ENCODE measurements at regions not wholly inside any gene's neighbourhood (a gene's known extent, or its start where the extent isn't known, plus 50 kb on each side); places are given as distances from the start of the nearest gene placed in this dataset.

DNA sequence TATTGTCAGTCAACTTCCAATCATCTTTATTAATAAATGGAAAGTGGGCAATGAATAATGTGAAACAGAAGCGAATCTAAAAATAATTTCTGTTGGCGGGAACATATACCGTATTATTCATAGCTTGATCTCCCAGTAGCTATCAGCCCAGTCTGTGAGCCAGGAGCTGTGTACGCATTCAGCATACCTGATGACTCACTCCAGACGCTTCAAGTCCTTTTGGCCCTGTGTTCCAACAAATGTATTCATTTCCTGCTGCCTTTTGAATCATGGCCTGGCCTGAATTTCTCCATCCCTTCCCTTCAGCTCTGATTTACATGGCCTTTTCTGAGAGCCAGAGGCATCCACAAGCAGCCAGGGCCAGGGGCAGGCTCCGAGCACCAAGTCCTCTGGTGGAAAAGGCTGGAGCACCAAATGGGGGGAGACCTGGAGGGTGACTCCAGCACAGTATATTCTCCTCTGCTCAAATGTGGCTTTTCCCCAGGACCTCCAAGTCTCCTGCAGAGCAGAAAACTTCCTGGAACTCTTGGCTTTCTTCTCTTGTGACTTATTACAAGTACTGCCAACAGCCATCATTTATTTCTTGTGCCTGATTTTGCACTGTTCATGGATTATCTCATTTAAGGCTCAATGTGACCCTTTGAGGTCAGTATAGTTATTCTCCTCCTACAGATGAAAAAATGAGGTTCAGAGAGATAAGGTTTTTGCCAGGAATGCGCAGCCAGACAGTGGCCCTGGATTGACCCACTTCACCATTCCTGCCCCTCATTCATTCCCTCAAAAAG is 108.7 kb downstream of the EN1 start:
- no peak for DNase-seq (ENCODE audit: low read depth in 2 of 2)

DNA sequence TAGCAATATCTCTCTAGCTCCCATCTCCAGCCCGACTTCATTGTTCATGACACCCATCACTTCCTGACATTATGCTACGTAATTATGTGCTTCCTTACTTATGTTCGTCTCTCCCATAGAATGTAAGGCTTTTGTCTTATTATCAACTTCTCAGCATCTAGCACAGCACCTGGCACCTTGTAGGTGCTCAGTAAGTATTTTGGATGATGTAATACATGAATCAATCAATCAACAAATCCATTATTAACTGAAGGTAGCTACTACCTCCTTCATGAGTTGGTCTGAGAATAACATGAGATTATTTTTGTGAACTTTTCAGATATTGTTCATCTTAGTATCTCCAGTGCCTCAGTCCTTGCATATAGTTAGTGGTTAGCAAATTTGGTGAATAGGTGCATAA is 109.3 kb downstream of the EN1 start:
- DNase-seq (ENCODE audit: low read depth in 2 of 2) = no peak

DNA sequence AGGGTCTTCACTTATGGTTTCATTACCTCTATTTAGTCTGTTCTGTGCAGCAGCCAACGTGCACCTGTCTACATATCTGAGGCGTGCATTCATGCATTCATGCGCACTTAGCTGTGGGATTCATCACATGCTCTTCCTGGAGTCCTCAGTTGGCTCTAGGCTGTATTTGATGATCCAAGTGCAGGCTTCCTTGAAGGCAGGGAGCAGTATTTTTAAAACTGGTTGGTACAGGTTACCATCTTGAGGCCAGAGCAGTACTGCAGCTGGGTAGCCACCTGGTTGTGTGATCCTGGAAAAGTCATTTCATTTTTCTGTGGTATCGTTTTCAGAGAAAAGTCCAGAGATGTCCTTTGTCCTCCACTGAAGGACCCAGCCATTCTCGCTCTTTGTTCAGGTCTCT is 109.8 kb downstream of the EN1 start:
- DNase-seq (ENCODE audit: low read depth in 2 of 2) = no peak

DNA sequence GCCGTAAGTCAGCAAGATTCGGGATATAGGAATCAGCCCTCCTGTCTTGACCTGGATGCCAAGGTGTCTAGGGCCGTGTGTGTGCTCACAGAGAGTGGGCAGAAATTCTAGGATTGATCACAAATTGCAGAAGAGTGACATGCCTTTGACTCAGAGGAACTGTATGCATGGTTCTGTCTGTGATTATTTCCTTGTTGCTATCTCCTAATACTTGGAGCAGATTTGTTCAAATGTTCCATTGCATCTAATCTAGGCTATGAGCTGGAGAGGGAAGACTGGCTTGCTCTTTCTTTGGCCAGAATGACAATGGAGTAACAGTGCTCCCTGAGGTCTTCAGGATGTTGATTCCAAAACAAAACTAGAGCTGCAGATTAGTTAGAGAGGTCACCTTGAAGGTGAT is 115.0 kb downstream of the EN1 start:
- no peak for DNase-seq (ENCODE audit: low read depth in 2 of 2)

DNA sequence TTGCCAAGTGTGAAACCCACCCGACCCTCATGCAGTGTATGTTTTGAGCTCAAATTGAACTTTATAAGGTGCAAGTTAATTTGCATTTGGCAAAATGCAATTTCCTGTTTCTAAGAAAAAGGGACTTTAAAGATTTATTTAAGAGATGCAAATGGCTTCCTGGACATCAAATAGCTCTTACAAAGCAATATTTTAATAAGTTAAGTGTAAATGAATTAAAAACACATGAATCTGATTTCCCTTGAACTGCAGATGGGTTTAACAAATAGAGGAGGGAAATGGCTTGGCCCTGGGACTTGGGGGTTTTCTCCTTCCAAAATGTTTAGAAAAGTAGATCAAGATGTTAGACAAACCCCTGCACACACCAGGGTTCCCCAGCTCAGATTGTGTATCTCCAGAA is 116.0 kb downstream of the EN1 start:
- no peak for DNase-seq (ENCODE audit: low read depth in 2 of 2)

DNA sequence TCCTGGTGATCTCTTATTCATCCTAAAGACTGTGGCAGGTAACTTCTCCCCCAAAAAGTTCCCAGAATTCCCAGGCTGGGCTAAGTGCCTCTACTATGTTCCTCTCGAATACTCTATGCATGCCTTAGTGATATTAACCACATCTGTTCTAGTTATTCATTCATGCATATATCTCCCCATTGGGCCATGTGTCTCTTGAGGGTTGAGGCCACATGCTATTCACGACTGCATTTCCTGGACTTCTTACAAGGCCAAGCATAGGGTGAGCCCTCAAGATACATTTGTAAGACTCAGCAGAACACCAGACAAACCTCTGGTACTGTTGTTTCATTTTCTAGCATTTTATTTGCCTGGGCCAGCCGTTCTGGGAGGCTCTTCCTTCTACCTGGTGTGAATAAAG is 117.0 kb downstream of the EN1 start:
- no peak for DNase-seq (ENCODE audit: low read depth in 2 of 2)

DNA sequence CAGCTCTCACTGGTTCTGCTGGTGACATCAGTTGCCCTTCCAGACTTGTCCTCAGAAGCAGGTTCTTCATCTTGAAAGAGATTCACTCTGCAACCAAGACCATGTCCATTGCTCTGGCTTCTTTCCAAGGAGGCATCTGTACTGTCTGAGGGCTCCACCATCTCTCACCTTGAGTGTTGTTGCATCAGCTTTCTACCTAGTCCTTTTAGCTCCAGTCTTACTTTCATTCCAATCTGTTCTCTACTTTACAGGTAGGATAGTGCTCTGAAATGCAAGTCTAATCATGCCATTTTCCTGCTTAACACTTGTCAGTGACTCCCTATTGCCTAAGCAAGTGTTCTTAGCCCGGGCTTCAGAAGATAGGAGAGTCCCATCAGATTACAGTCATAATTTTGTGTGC is 117.7 kb downstream of the EN1 start:
- no peak for DNase-seq (ENCODE audit: low read depth in 2 of 2)

DNA sequence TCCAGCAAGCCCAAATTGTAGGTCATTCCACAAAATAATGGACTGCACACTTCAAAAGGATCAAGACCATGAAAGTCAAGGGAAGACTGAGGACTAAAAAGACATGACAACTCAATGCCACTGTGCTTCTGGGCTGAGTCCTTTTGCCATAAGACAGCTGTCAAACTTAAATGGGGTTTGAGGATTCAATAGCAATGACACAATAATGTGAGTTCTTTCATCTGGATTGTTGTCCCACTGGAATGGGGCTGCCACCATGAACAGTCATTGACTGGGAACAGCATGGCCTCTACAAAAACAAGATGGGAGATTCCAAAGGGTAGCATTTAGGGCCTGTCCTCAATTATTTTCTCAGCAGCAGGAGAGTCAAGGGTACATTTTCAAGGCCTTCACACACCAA is 118.5 kb downstream of the EN1 start:
- DNase-seq (ENCODE audit: low read depth in 2 of 2) = no peak

DNA sequence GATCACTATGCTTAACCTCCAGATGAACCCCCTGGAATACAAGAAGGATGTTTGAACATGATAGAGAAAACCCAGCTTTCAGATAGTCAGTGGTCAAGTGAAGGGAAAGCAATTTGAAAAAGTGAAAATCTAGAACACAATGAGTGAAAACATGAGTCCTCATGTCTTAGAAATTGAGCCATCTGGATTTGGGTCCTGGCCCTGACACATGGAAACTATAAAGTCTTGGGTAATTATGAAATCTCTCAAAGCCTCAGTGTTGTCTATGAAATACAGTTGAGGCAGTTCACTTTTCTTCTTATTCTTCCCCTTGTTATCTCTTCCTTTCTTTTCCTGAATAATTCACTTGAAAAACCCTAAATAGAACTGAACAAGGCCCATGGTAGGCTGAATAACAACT is 120.6 kb downstream of the EN1 start:
- no peak for DNase-seq (ENCODE audit: low read depth in 2 of 2)

DNA sequence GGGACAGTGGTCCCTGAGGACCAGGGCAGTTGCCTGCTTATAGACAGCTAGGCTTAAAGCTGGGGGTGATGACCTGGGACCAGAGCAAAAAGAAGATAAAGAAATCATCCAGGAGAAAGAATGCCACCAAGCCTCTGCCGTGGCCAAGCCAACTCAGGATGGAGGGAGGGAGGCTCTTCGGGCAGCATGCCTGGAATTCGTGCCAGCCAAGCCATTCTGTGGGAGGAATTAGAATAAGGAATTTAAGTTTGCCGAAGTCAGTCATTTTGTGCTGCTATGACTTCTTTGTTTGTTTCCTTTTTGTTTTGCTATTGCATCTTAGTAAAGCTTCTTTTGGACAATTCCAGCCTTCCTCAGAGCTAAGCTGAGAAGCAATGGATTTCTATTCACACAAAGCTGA is 124.1 kb downstream of the EN1 start:
- no peak for DNase-seq (ENCODE audit: low read depth in 2 of 2)

DNA sequence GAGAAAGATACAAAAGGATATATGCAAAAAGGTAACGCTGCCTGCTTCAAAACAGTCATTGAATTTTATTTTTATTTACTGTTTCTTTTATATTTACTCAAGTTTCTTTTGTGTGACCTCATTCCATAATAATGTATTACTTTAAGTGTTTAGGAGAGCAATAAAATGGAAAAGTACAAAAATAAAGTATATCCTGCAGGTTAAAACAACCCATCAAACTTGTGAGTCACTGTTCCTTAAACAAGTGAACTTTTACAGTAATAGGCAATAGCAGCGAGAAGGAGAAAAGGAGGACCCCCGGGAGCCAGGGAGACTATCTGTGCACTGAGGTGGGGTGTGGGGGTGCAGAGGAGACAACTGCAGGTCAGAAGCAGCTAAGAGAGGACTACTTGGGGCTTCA is 124.5 kb downstream of the EN1 start:
- DNase-seq (ENCODE audit: low read depth in 2 of 2) = no peak

DNA sequence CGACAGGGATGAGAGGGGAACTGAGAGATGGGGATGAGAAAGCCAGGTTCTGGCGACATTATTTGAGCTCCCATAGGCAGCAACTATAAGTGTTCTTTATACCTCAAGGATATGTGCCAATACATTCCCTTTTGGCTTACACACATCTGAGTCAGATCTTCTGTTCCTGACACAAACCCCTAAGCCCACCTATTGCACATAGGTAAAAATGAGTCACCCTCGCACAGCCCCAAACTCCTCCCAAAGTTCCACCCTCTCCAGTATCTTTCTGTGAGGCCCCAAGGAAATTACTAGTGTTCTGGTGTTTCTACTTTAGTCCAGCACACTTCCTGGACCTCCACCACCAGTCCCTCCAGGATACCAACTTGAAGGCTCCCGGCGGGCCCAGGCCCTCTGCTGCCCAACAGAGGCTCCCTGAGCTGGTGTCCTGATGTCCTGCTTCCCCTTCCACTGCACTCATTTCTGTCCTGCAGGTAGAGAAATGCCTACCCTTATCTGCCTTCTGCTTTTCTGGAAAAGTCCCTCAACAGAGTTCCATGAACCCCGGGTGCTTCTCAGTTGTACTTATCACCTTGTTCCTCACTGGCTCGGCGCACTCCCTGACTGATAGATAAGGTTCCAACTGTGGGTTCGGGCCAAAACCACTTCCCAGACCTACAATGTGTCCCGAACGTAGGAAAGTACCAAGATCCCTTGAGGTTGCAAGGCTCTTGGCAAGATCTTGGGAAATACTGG is 125.5 kb downstream of the EN1 start:
- no peak for DNase-seq (ENCODE audit: low read depth in 2 of 2)

DNA sequence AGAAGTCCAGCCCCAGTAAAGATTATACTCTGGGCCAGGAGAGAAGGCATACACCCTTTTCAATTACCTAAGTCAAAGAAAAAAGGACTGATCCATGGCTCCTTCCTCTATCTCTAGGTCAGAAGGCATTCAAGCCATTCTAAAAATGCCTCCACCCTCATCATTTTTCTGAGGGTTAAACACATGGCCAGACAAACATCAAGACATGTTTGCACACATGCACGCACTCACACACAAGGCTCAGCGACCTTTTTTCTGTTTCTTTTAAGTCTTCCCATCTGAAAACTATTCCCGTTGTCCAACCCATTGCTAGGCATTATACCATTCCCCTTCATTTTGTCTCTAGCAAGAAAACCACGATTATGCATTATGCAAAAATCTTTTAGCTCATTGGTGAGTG is 126.6 kb downstream of the EN1 start:
- no peak for DNase-seq (ENCODE audit: low read depth in 2 of 2)

DNA sequence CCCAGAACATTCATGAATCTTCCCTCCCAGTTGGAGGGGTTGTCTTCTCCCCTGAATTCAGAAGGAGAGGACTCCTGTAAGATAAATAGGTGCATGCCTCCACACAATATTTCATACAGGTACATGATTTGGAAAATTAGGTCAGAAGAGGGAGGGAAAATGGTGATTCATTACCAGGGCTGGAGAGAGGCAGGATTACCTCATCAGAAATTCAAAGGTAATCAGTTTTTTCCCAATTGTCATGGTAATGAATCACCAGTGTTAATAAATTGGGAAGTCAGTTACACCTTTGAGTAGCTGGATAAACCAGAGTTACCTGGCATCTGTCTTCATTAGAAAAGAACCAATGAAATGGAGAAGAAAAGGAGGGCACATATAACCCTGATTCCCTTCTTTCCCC is 128.5 kb downstream of the EN1 start:
- DNase-seq (ENCODE audit: low read depth in 2 of 2) = no peak

DNA sequence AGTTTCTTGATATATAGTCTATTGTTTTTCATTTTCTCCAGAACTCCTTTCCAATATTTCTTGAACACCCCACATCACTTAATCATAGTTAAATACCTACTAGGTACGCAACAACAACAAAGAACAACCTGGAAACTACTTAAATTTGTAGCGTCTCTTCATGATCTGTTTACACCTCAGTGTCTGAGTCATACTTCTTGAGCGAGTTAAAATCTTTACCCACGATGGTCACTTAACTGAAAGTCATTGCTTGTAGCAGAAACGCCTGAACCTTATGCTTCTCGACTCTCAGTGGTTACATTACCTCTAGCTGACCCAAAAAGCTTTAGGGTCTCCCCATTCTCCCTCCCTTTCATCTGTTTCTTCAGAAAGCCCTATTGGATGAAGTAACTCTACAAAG is 131.3 kb downstream of the EN1 start:
- no peak for DNase-seq (ENCODE audit: low read depth in 2 of 2)

DNA sequence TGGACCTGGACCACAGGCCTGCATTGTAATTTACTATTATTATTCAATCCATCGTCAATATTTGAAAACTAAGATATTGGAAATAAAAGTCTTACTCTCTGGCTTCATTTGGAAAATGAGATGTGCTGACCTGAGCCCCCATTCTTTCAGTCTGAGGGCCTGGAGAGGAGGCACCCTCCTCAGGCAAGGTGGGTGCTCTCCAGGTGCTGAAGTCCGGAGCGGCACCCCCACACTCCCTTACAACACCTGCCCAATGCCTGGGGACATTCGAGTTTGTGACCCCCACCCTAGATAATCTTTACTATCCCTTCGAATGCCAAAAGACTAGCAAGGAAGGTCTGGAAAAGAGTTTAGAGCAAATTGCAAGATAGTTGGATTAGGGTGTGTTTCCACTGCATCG is 133.3 kb downstream of the EN1 start:
- no peak for DNase-seq (ENCODE audit: low read depth in 2 of 2)

DNA sequence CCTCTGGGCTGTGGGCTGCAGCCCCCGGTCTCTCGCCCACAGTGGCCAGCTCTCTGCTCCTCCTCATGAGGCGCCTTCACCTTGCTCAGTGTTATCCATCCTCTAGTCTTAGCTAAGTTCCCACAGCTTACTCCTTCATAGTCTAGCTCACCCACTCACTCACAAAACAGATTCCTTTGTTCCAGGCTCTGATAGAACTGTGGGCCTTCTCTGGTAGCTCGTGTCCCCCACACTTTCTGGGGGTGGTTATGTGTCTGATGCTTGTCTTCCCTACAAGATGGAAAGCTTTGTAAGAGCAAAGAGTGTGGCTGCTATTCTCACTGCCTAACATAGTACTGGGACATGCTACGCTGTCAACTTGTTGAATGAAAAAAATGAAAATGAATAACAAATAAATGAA is 135.8 kb downstream of the EN1 start:
- no peak for DNase-seq (ENCODE audit: low read depth in 2 of 2)

DNA sequence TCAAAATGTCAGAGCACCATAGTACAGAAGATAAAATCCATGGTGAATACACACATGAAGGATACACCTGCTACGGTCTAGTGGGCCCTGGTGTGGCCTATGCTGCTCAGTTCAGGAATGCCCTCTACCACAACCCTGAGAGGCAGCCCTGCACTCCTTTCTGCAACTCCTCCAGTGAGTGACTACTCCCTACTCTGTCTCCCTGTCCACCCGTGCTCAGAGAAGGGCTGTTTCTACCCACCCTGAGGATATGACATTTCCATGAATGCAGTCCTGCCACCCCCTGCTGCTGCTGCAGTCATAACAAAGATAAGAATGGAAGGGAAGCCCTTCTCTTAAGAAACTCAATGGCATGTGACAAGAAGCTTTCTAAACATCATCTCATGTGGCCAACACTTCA is 137.0 kb downstream of the EN1 start:
- no peak for DNase-seq (ENCODE audit: low read depth in 2 of 2)

DNA sequence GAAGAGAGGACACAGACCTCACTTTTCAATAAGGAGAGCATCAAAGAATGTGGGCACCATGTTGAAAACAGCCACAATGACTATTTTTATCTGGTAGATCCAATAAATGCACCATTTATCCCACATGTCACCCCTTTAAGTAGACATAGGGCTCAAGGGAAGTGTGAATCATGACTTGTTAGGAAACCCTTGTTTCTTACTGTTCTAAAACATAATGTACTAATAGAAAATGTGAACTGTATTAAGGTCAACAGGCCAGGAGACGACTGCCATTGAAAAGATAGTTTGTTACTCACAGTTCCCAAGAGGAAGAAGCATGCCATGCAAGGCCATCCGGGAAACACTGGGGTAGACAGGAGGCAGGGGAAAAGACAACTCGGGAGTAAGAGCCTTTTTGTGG is 137.7 kb downstream of the EN1 start:
- DNase-seq (ENCODE audit: low read depth in 2 of 2) = no peak

DNA sequence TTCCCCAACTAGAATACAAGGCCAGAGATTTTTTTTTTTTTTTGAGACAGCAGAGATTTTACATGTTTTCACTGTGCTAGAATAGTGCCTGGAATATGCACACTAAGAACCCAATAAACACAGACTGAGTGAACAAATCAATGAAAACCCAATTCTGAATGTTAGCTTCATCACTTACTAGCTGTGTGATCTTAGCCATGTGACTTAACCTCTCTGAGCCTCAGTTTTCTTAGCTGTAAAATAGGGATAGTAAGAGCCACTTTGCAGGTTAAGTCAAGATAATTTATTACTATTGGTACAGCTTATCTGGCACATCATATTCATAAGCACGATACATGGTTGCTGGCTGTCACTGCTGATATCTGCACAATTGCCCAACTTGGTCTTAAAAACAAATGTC is 140.6 kb downstream of the EN1 start:
- no peak for DNase-seq (ENCODE audit: low read depth in 2 of 2)

DNA sequence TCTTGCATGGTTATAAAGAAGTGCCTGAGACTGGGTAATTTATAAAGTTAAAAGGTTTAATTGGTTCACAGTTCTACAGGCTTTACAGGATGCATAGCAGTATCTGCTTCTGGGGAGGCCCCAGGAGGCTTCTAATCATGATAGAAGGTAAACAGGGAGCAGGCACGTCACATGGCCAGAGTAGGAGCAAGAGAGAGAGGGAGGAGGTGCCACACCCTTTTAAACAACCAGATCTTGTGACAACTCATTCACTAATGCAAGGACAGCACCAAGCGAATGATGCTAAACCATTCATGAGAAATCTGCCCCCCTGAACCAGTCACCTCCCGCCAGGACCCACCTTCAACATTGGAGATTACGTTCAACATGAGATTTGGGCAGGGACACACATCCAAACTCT is 141.1 kb downstream of the EN1 start:
- no peak for DNase-seq (ENCODE audit: low read depth in 2 of 2)

DNA sequence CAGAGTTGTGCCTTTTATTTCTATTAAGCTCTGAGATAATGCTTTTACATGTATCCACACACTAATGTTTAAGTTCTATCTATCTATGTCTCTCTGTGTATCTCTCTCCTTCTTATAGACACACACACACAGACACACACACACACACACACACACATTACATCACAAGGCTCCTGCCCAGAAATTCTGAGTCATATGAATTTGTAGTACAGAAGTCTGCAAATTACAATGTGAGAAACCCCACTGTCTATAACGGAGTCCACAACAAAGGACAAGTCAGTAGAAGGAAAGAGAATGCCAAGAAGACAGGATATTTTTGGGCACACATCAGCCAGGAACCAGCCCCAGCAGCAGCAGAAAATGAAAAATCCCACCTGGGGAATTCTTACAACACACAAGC is 142.4 kb downstream of the EN1 start:
- DNase-seq (ENCODE audit: low read depth in 2 of 2) = no peak

DNA sequence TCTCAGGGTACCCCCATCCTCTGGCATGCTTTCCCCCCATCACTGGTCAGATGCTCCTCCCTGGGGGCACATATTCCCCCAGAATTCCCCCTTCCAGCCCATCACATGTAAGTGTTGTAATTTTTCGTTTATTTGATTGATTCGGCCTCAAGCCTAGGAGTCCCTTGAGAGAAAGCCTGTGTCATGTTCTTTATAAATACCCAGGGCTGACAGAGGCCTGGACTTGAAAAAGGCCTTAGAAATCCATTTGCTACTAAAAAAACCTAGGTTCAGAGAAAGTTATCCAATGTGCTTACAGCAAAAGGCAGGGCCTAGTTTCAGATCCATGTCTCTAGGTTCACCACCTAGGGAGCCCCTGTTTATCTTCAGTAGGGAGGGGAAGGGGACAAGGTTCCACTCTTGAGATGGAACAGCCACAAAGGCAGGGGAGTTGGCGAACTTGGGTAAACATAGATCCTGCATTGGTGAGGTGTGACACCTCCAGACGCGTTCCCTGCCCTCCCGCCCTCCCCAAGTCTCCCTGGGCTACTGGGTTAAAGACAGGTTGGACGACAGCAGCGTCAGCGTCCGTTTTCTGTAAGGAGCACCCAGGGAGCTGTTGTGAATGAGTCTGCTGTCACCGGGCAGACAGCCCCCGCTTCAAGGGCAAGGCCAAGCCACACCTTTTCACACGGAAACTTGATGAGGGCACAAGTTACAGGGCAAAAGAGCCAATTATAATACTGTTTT is 147.8 kb downstream of the EN1 start:
- DNase-seq (ENCODE audit: low read depth in 2 of 2) = no peak
